ENCODE measurements at regions not wholly inside any gene's neighbourhood (a gene's known extent, or its start where the extent isn't known, plus 50 kb on each side); places are given as distances from the start of the nearest gene placed in this dataset.

GRCh38 chr7:96400001-96400400, 78.1 kb upstream of the SLC25A13 start:
- H3K4me3 ChIP-seq (ENCODE audit: low read length) = no peak overlapping the region
- H4K20me1 ChIP-seq (ENCODE audit: insufficient read depth, low read length) = no peaks in the 10 kb centered on the region
- TF ChIP-seq EZH2phosphoT487 (IDR thresholded peaks at IDR 0.05; ENCODE audit: low read depth) (no peak), CTCF (IDR thresholded peaks at IDR 0.05; ENCODE audit: low read depth, low read length) (no peak)
- no peak overlapping the region for H3K9ac ChIP-seq (ENCODE audit: low read length)
- H3K36me3 ChIP-seq (replicated peaks; ENCODE audit: low read depth, low read length) = no peaks in the 10 kb centered on the region
- no peaks in the 10 kb centered on the region for H3K79me2 ChIP-seq (ENCODE audit: low read length)
- no peak overlapping the region for H2AFZ ChIP-seq (ENCODE audit: low read depth, low read length)
- H3K27me3 ChIP-seq (ENCODE audit: low read depth, low read length) = no peaks in the 10 kb centered on the region
- H3K4me1 ChIP-seq (ENCODE audit: low read length) = no peaks in the 10 kb centered on the region
- H3K27ac ChIP-seq (ENCODE audit: low read length) = no peak overlapping the region
- H3K4me2 ChIP-seq (ENCODE audit: low read length) = no peak overlapping the region
- no peaks in the 10 kb centered on the region for H3K9me3 ChIP-seq (ENCODE audit: insufficient read depth, low read length)

DNA sequence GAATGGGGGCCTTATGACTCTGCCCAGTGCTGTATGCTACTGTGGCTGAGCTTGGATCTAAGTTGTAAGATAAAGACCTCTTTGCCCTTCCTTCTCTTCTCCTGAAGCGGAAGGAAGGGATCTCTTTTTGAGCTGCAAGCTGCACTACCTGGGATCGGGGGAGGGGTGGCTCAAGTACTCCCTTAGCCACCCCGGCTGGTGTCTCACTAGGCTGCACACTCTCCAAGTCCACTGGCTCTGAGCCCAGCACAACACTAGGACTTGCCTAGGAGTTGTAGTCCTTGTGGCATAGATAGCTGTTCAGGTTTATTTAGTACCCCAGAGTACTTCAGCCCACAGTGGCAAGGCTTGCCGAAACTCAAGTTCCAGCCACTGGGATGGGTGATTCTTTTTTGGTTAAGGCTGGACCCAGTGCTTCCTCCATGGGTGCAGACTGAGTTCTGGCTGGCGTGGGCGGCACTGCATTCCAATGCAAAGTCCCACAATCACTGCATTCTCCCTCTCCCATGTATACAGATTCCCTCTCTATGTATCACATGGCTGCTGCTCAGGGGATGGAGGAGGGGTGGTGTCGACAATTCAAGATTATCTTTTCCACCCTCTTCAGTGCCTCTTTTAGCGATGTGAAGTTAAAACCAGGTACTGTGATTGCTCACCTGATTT, 76.2 kb upstream of the SLC25A13 start:
- Histone ChIP-seq H3K36me3 (replicated peaks; ENCODE audit: low read depth, low read length) (no peaks in the 10 kb centered on the region), H3K4me2 (ENCODE audit: low read length) (no peak overlapping the region), H3K9ac (ENCODE audit: low read length) (no peak overlapping the region), H3K9me3 (ENCODE audit: insufficient read depth, low read length) (no peaks in the 10 kb centered on the region), H2AFZ (ENCODE audit: low read depth, low read length) (no peak overlapping the region), H3K27me3 (ENCODE audit: low read depth, low read length) (no peaks in the 10 kb centered on the region), H3K4me1 (ENCODE audit: low read length) (no peaks in the 10 kb centered on the region), H3K79me2 (ENCODE audit: low read length) (no peaks in the 10 kb centered on the region), H3K27ac (ENCODE audit: low read length) (no peak overlapping the region), H3K4me3 (ENCODE audit: low read length) (no peak overlapping the region), H4K20me1 (ENCODE audit: insufficient read depth, low read length) (no peaks in the 10 kb centered on the region)
- TF ChIP-seq EZH2phosphoT487 (IDR thresholded peaks at IDR 0.05; ENCODE audit: low read depth) (no peak), CTCF (IDR thresholded peaks at IDR 0.05; ENCODE audit: low read depth, low read length) (no peak)

- no peak overlapping the region for H2AFZ ChIP-seq (ENCODE audit: low read depth, low read length)
- H3K27ac ChIP-seq (ENCODE audit: low read length) = no peak overlapping the region
- no peak for TF ChIP-seq EZH2phosphoT487 (IDR thresholded peaks at IDR 0.05; ENCODE audit: low read depth)
- TF ChIP-seq CTCF (IDR thresholded peaks at IDR 0.05; ENCODE audit: low read depth, low read length) = no peak
- no peaks in the 10 kb centered on the region for H4K20me1 ChIP-seq (ENCODE audit: insufficient read depth, low read length)
- H3K4me3 ChIP-seq (ENCODE audit: low read length) = no peak overlapping the region
- no peaks in the 10 kb centered on the region for H3K9me3 ChIP-seq (ENCODE audit: insufficient read depth, low read length)
- H3K9ac ChIP-seq (ENCODE audit: low read length) = no peak overlapping the region
- no peaks in the 10 kb centered on the region for H3K36me3 ChIP-seq (replicated peaks; ENCODE audit: low read depth, low read length)
- H3K27me3 ChIP-seq (ENCODE audit: low read depth, low read length) = no peaks in the 10 kb centered on the region; the same call in 1 of the 2 replicates
- H3K4me2 ChIP-seq (ENCODE audit: low read length) = no peak overlapping the region
- no peaks in the 10 kb centered on the region for H3K4me1 ChIP-seq (ENCODE audit: low read length)
- H3K79me2 ChIP-seq (ENCODE audit: low read length) = no peaks in the 10 kb centered on the region
These were observed 66.9 kb upstream of the SLC25A13 start for GRCh38 chr7:96388620-96389383.

- Histone ChIP-seq H3K27ac (ENCODE audit: low read length) (no peak overlapping the region), H3K9ac (ENCODE audit: low read length) (no peak overlapping the region), H3K79me2 (ENCODE audit: low read length) (no peaks in the 10 kb centered on the region), H4K20me1 (ENCODE audit: insufficient read depth, low read length) (no peaks in the 10 kb centered on the region), H3K36me3 (replicated peaks; ENCODE audit: low read depth, low read length) (no peaks in the 10 kb centered on the region), H3K27me3 (ENCODE audit: low read depth, low read length) (no peaks in the 10 kb centered on the region; the same call in 1 of the 2 replicates), H3K9me3 (ENCODE audit: insufficient read depth, low read length) (no peaks in the 10 kb centered on the region), H3K4me3 (ENCODE audit: low read length) (no peak overlapping the region), H3K4me1 (ENCODE audit: low read length) (no peaks in the 10 kb centered on the region), H2AFZ (ENCODE audit: low read depth, low read length) (no peak overlapping the region), H3K4me2 (ENCODE audit: low read length) (no peak overlapping the region)
- TF ChIP-seq CTCF (IDR thresholded peaks at IDR 0.05; ENCODE audit: low read depth, low read length) (no peak), EZH2phosphoT487 (IDR thresholded peaks at IDR 0.05; ENCODE audit: low read depth) (no peak)
These were observed 66.3 kb upstream of the SLC25A13 start for GRCh38 chr7:96388166-96388565.
